Spleen (tissue), 7 donors: ENCODE measurements at regions not wholly inside any gene's neighbourhood (a gene's known extent, or its start where the extent isn't known, plus 50 kb on each side); places are given as distances from the start of the nearest gene placed in this dataset.

Source experiments
- CTCF ChIP-seq, 11 experiments: fragments of 200-600 bp in 7 of 11; fragments of 450-650 bp in 4 of 11; sonication (generic) in 4 of 11; IDR thresholded peaks in 8 of 11; conservative IDR thresholded peaks in 3 of 11; 1 replicate in 7 of 11; 2 replicates in 4 of 11; pipeline versions ENCODE4 v1.4.0 to v1.8.0; 2016 to 2021; ENCODE audit warnings: antibody characterized with exemption in 11 of 11, inconsistent platforms in 4 of 11, mild to moderate bottlenecking in 1 of 11
- POLR2A ChIP-seq, 3 donors: fragments of 450-650 bp; IDR thresholded peaks; one replicate each; pipeline ENCODE4 v1.5.1; 2017; ENCODE audit warnings: antibody characterized with exemption in 3 of 3, mild to moderate bottlenecking in 1 of 3
- donor health status: DM: no; HTN: no; CAD: no; lungs with moderate emphysema.
- donor health status: DM: no; HTN: no; CAD: no.
- donor health status: DM: no; HTN: no; CAD: no.

GRCh38 chr2:223494942-223495341 lies 107.2 kb downstream of the SCG2 start:
- TF ChIP-seq CTCF (IDR thresholded peaks at IDR 0.05 in 8 of 11, conservative IDR thresholded peaks at IDR 0.05 in 3 of 11) (no peak), POLR2A (IDR thresholded peaks at IDR 0.05) (no peak)
